Hepatocyte (in vitro differentiated cells): ENCODE measurements at regions not wholly inside any gene's neighbourhood (a gene's known extent, or its start where the extent isn't known, plus 50 kb on each side); places are given as distances from the start of the nearest gene placed in this dataset.

Source experiments
- DNase-seq: peaks from one replicate; pipeline ENCODE4 v3.0.0-alpha.2; 2016; ENCODE audit warnings: low spot score
- H2AFZ ChIP-seq: fragments of 200-600 bp; sonication (generic); 2 replicates; pipeline ENCODE4 v1.6.0; 2016; ENCODE audit warnings: antibody characterized with exemption, mild to moderate bottlenecking
- H3K27ac ChIP-seq: fragments of 200-600 bp; sonication (generic); 2 replicates; pipeline ENCODE4 v1.5.1; 2016; ENCODE audit warnings: mild to moderate bottlenecking
- H3K27me3 ChIP-seq: fragments of 200-600 bp; sonication (generic); 2 replicates; pipeline ENCODE4 v1.6.1; 2016
- H3K36me3 ChIP-seq: fragments of 200-600 bp; sonication (generic); replicated peaks from 2 replicates; pipeline ENCODE4 v1.5.1; 2016; ENCODE audit warnings: low read depth; ENCODE audit not compliant: insufficient read depth
- H3K4me1 ChIP-seq: fragments of 200-600 bp; sonication (generic); 2 replicates; pipeline ENCODE4 v1.5.1; 2016; ENCODE audit warnings: mild to moderate bottlenecking, moderate library complexity; ENCODE audit not compliant: insufficient read depth
- H3K4me2 ChIP-seq: fragments of 200-600 bp; sonication (generic); 2 replicates; pipeline ENCODE4 v1.6.0; 2016
- H3K4me3 ChIP-seq: fragments of 200-600 bp; sonication (generic); 2 replicates; pipeline ENCODE4 v1.5.1; 2016; ENCODE audit warnings: mild to moderate bottlenecking
- H3K79me2 ChIP-seq: fragments of 200-600 bp; sonication (generic); 2 replicates; pipeline ENCODE4 v1.6.0; 2017; ENCODE audit warnings: mild to moderate bottlenecking
- H3K9me2 ChIP-seq: fragments of 200-600 bp; sonication (generic); replicated peaks from 2 replicates; pipeline ENCODE4 v1.6.0; 2017; ENCODE audit warnings: mild to moderate bottlenecking; ENCODE audit not compliant: insufficient read depth
- H3K9me3 ChIP-seq: fragments of 200-600 bp; sonication (generic); 2 replicates; pipeline ENCODE4 v1.5.1; 2016; ENCODE audit warnings: low read depth, mild to moderate bottlenecking
- H4K20me1 ChIP-seq: fragments of 200-600 bp; sonication (generic); 2 replicates; pipeline ENCODE4 v1.6.0; 2016; ENCODE audit warnings: mild to moderate bottlenecking; ENCODE audit not compliant: insufficient read depth, poor library complexity, severe bottlenecking
- CTCF ChIP-seq: fragments of 200-600 bp; sonication (generic); IDR thresholded peaks from 2 replicates; pipeline ENCODE4 v1.5.1; 2016; ENCODE audit warnings: antibody characterized with exemption, mild to moderate bottlenecking; ENCODE audit not compliant: poor library complexity
- EZH2 ChIP-seq: fragments of 200-600 bp; sonication (generic); IDR thresholded peaks from 2 replicates; pipeline ENCODE4 v1.6.1; 2016; ENCODE audit warnings: antibody characterized with exemption, mild to moderate bottlenecking, borderline replicate concordance
- EZH2phosphoT487 ChIP-seq: fragments of 200-600 bp; sonication (generic); IDR thresholded peaks from one replicate; pipeline ENCODE4 v1.6.1; 2018; ENCODE audit warnings: antibody characterized with exemption, mild to moderate bottlenecking, low read depth, moderate library complexity; ENCODE audit not compliant: unreplicated experiment, severe bottlenecking
- WGBS: methylation state at CpG from one replicate; pipeline ENCODE4 v1.1.6; 2016; ENCODE audit warnings: low lambda C conversion rate; ENCODE audit errors: missing lambda C conversion rate; 5-methylcytosine and 5-hydroxymethylcytosine counted together

DNA sequence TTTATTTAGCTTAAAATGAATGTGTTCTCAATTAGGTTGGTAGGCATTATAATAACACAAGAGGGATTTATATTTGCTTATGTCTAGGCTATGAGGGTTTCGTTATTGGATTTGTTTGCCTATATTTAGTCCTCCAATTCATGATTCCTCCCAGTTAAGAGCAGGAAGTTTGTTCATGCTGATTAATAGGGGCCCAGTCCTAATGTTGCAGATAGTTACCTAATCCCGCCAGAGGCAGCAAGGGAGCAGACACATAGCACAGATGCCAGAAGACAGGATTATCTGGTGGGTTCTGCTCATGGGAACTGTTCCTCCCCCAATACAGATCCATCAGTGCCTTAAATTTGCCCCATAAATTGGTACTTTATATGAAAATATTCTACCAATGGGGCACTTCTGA is 100.8 kb upstream of the TLE4 start:
- H3K4me2 ChIP-seq, result no peak overlapping the region
- DNase-seq, result no peak
- no peaks in the 10 kb centered on the region for H3K9me3 ChIP-seq
- H4K20me1 ChIP-seq, result no peaks in the 10 kb centered on the region
- H3K36me3 ChIP-seq, result no peaks in the 10 kb centered on the region
- no peaks in the 10 kb centered on the region for H3K9me2 ChIP-seq
- no peak overlapping the region for H3K27ac ChIP-seq
- no peak overlapping the region for H2AFZ ChIP-seq
- no peaks in the 10 kb centered on the region for H3K79me2 ChIP-seq
- H3K4me3 ChIP-seq, result no peak overlapping the region
- 56% methylated on average over 2 of the region's 2 CpGs for WGBS
- no peaks in the 10 kb centered on the region for H3K27me3 ChIP-seq
- TF ChIP-seq CTCF (no peak), EZH2 (no peak), EZH2phosphoT487 (no peak)
- no peaks in the 10 kb centered on the region for H3K4me1 ChIP-seq

DNA sequence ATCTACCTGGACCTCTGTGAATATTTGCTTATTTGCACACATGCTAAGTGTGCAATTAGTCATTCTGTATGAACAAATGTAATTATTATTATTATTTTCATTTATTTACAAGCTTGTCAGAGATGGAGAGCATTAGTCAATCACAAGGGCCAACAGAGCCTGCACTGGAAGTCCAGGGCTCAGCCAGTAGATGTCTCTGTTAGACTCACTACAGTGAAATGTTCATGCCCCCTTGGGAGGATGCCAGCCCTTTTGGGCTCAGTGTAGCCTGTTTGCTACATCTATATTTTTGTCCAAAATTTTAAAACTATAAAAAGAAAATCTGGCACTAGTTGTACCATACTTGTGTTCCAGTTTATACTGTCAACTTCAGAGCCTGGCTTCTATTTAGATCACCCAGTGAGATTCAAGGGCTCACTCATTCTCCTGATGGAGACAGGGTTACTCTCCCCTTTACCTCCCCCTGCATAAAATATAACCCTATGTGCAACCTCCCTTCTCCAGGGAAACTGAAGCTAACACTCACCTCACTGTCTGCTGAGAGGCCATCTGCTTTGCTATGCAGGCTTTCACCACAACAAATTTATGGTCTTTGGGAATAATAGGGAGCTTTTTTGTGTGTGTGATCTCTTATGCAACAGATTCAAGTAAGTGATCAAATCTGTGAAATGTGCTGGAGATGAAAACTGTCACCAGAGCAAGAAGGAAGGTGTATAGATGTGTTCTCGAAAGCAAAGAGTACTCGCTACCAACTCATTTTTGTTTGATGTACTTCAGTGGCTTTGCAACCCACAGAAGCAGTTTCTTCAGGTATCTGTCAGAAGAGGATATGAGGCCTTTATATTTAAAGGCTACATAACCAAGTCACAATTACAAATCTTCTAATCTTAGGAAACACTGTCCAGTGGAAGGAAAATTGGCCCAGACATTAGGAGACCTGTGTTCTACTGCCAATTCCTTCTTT is 99.9 kb upstream of the TLE4 start:
- Histone ChIP-seq H4K20me1 (no peaks in the 10 kb centered on the region), H3K79me2 (no peaks in the 10 kb centered on the region), H3K4me1 (no peaks in the 10 kb centered on the region), H2AFZ (no peak overlapping the region), H3K27me3 (no peaks in the 10 kb centered on the region), H3K9me3 (no peaks in the 10 kb centered on the region), H3K36me3 (no peaks in the 10 kb centered on the region), H3K4me3 (no peak overlapping the region), H3K9me2 (no peaks in the 10 kb centered on the region), H3K27ac (no peak overlapping the region), H3K4me2 (no peak overlapping the region)
- no peak for TF ChIP-seq EZH2phosphoT487
- TF ChIP-seq CTCF, result peak; percentile 44
- TF ChIP-seq EZH2, result no peak
- 93% methylated on average over 2 of the region's 2 CpGs for WGBS
- peak; percentile 53 for DNase-seq

GRCh38 chr9:79473704-79474103 is 98.1 kb upstream of the TLE4 start:
- H4K20me1 ChIP-seq, result no peaks in the 10 kb centered on the region

More at GRCh38 chr9:79473704-79474103, 98.1 kb upstream of the TLE4 start:
- Histone ChIP-seq H3K27me3 (no peaks in the 10 kb centered on the region), H3K9me3 (no peaks in the 10 kb centered on the region), H3K4me3 (no peak overlapping the region), H2AFZ (no peak overlapping the region), H3K27ac (no peak overlapping the region), H3K4me1 (no peaks in the 10 kb centered on the region), H3K9me2 (no peaks in the 10 kb centered on the region), H3K4me2 (no peak overlapping the region), H3K36me3 (no peaks in the 10 kb centered on the region), H3K79me2 (no peaks in the 10 kb centered on the region)
- 91% methylated on average over 1 of the region's 1 CpG for WGBS
- no peak for DNase-seq
- TF ChIP-seq EZH2phosphoT487, result no peak
- TF ChIP-seq EZH2, result no peak
- no peak for TF ChIP-seq CTCF
